ENCODE measurements at regions not wholly inside any gene's neighbourhood (a gene's known extent, or its start where the extent isn't known, plus 50 kb on each side); places are given as distances from the start of the nearest gene placed in this dataset.

- H2AFZ ChIP-seq (ENCODE audit: low read length): no peak overlapping the region
Measured at GRCh38 chr1:8202182-8202905, 115.6 kb upstream of the SLC45A1 start.

More at GRCh38 chr1:8202182-8202905, 115.6 kb upstream of the SLC45A1 start:
- no peak overlapping the region for H2BK12ac ChIP-seq (ENCODE audit: low read depth, low read length)
- no peak overlapping the region for H2BK5ac ChIP-seq (ENCODE audit: low read depth, low read length)
- H2BK20ac ChIP-seq (ENCODE audit: low read length): peak overlapping the region; percentile 83; the same call in 1 of the 2 replicates
- ChIA-PET CTCF (ENCODE audit: partially characterized antibody) (interaction anchor here (0.7 to 3.8 kb wide), 8 partner anchors 11 to 187 kb away, joined by 3 to 16 read pairs (median 3); no protein-coding TSS in a partner anchor), POLR2A (ENCODE audit: partially characterized antibody) (interaction anchor here (0.6 kb wide), 1 partner anchor 240 kb away, joined by 3 read pairs; no protein-coding TSS in a partner anchor)
- H2AK5ac ChIP-seq (ENCODE audit: low read depth, low read length): no peak overlapping the region
- no peak overlapping the region for H3K4ac ChIP-seq (replicated peaks; ENCODE audit: insufficient read length, low read depth, low read length)
- no peak overlapping the region for H3K18ac ChIP-seq (ENCODE audit: extremely low read depth, low read length)
- H3K23ac ChIP-seq (ENCODE audit: insufficient read length): no peak overlapping the region
- H3K9me3 ChIP-seq (ENCODE audit: insufficient read depth in 2 of 2, low read depth in 1 of 2, low read length in 1 of 2): no peaks in the 10 kb centered on the region
- H3K27me3 ChIP-seq (replicated peaks in 1 of 4; ENCODE audit: control insufficient read depth in 3 of 4, extremely low read depth in 1 of 4, insufficient read depth in 3 of 4, low read length in 3 of 4): no peaks in the 10 kb centered on the region
- 82% methylated on average over 19 of the region's 19 CpGs; no CpG with 5 or more reads in 1 of the 2 experiments for WGBS, 2 experiments (ENCODE audit: extremely low coverage in 1 of 2, insufficient coverage in 1 of 2, insufficient read length in 1 of 2, insufficient replicate concordance in 2 of 2, low coverage in 1 of 2, low lambda C conversion rate in 2 of 2, missing lambda C conversion rate in 1 of 2)
- H2BK120ac ChIP-seq (replicated peaks; ENCODE audit: low read depth, low read length): no peak overlapping the region
- H3K79me1 ChIP-seq (ENCODE audit: low read depth, low read length): no peaks in the 10 kb centered on the region
- H3K4me2 ChIP-seq (ENCODE audit: insufficient read depth in 1 of 2, low read depth in 2 of 2, low read length in 2 of 2): peak overlapping the region in 1 of 2 experiments; percentile 11; a peak in 1 of 4 replicates
- H3K23me2 ChIP-seq (ENCODE audit: low read depth, low read length): no peaks in the 10 kb centered on the region
- H3K4me3 ChIP-seq (ENCODE audit: extremely low read depth in 1 of 4, insufficient read depth in 2 of 4, low read depth in 3 of 4, low read length in 4 of 4): no peak overlapping the region
- no peak overlapping the region for H4K8ac ChIP-seq (ENCODE audit: extremely low read depth, insufficient read depth, low read length)
- no peak overlapping the region for H4K91ac ChIP-seq (replicated peaks; ENCODE audit: insufficient read length, low read length)
- H4K20me1 ChIP-seq (replicated peaks in 1 of 2; ENCODE audit: control insufficient read depth in 1 of 2, insufficient read depth in 2 of 2, low read length in 2 of 2): no peaks in the 10 kb centered on the region
- no peak for DNase-seq (ENCODE audit: low read depth in 1 of 2, low spot score in 2 of 2)
- H3K14ac ChIP-seq (ENCODE audit: insufficient read length): no peak overlapping the region
- FAIRE-seq: no peak
- no peak overlapping the region for H3K56ac ChIP-seq (replicated peaks; ENCODE audit: insufficient read length, low read depth, low read length)
- H3K4me1 ChIP-seq (replicated peaks in 1 of 4; ENCODE audit: control insufficient read depth in 3 of 4, insufficient read depth in 4 of 4, low read length in 3 of 4): peaks cover 5 to 12% (median 8%) of the 10 kb centered on the region in 4 experiments; a peak in 6 of 7 replicates
- no peak overlapping the region for H3K9ac ChIP-seq (replicated peaks in 1 of 4; ENCODE audit: extremely low read depth in 1 of 4, low read depth in 3 of 4, low read length in 3 of 4)
- TF ChIP-seq RAD21 (IDR thresholded peaks at IDR 0.05 in 1 of 2, conservative IDR thresholded peaks at IDR 0.05 in 1 of 2; ENCODE audit: low read depth in 2 of 2, low read length in 2 of 2) (no peak), POU5F1 (IDR thresholded peaks at IDR 0.05; ENCODE audit: low read depth, low read length) (no peak)
- H3K36me3 ChIP-seq (ENCODE audit: control insufficient read depth in 2 of 4, insufficient read depth in 4 of 4, low read length in 3 of 4): no peaks in the 10 kb centered on the region
- H3K27ac ChIP-seq (ENCODE audit: low read depth, low read length): no peak overlapping the region
- peak overlapping the region; percentile 49; the same call in 1 of the 2 replicates for H2BK15ac ChIP-seq (ENCODE audit: low read length)
- no peak overlapping the region for H4K5ac ChIP-seq (ENCODE audit: insufficient read length, low read depth, low read length)
- no peaks in the 10 kb centered on the region for H3K79me2 ChIP-seq (ENCODE audit: control insufficient read depth in 1 of 2, insufficient read depth in 2 of 2, low read length in 2 of 2)

Measured in H1 (cell line).